ENCODE measurements at regions not wholly inside any gene's neighbourhood (a gene's known extent, or its start where the extent isn't known, plus 50 kb on each side); places are given as distances from the start of the nearest gene placed in this dataset.
A peak's percentile ranks its signal among the peaks of the same experiment; 100 is the strongest.

DNA sequence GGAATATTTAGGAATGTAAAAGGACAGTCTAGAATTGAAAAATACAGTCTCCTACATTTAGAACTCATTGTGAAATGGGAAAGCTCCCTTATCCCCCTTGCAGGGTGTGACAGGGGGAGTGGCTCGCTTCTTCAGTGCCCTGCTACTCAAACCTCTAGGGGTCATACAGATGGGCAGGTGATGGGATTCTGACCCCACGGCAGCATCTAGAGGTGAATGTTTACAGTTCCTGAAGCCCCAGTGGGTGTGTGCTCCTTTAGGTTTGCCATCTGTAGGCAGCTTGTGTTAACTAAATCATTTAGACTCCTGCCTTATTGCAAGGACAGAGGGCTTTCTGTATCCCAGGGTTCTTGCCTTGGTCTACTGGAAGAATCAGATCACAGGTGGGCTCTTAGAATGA is 271.0 kb upstream of the MPDZ start:
- DNase-seq (ENCODE audit: low spot score): no peak

DNA sequence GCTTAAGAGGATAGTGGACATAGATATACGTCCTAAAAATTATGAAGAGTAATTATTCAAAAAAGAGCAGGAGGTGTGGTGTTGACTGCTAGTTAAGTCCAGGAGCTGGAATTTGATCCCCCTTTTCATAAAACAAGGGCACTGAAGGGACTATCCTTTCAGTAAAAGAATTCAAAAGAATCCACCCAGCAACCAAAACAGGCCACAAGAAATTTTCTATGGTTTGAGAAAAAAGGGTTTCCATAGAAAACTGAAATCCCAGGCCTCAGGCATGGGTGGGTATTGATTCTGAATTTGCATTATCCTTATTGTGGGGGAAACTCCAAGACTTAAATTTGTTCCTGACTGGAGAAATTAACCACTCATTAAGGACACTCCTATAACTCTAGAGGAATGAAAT is 269.0 kb upstream of the MPDZ start:
- no peak for DNase-seq (ENCODE audit: low spot score)

DNA sequence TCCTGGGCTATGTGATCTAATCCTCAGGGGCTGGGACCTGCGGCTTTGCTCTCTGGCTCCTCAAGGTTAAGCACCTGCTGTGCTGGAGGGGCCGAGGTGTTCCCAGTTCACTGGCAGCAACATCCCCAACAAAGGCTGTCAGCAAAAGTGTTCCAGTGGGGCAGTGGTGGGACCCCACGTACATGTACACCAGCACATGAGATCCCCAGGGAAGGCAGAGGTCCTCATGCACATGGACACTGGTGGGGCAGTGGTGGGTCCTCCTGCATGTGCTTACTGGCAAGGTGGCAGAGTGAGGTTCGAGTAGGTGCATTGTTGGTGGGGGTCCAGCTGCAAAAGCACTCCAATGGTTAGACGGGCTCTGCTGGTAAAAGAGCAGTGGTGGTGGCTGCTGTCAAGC is 255.6 kb upstream of the MPDZ start:
- no peak for DNase-seq (ENCODE audit: low spot score)

DNA sequence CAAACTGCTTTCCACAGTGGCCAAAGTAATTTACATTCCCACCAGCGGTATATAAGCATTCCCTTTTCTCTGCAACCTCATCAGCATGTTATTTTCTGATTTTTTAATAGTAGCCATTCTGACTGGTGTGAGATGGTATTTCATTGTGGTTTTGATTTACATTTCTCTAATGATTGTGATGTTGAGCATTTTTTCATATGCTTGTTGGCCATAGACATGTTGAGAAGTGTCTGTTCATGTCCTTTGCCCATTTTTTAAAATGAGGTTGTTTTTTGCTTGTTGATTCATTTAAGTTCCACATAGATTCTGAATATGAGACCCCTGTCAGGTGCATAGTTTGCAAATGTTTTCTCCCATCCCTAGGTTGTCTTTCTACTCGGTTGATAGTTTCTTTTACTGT is 254.5 kb upstream of the MPDZ start:
- no peak for DNase-seq (ENCODE audit: low spot score)

DNA sequence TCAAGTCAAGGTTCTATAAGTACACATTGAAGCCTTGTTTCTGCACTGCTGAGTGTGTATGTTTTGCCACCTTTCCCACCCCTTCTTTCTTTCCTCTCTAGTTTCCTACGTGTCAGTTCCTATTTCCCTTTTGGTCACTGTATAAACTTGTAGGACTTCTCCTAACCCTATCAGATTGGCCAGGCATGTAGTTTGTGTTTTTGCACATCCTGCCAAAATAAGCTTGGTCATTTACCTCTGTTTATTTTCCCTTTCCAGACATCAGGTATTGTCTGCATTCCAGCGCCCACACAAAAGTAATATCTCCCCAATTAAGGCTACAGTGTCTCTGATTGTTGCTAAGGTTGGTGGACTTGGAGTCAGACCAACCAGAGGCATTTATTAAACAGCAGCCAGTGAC is 252.9 kb upstream of the MPDZ start:
- DNase-seq (ENCODE audit: low spot score): no peak

GRCh38 chr9:13529321-13530104 is 250.0 kb upstream of the MPDZ start:
- DNase-seq (ENCODE audit: low spot score): no peak

DNA sequence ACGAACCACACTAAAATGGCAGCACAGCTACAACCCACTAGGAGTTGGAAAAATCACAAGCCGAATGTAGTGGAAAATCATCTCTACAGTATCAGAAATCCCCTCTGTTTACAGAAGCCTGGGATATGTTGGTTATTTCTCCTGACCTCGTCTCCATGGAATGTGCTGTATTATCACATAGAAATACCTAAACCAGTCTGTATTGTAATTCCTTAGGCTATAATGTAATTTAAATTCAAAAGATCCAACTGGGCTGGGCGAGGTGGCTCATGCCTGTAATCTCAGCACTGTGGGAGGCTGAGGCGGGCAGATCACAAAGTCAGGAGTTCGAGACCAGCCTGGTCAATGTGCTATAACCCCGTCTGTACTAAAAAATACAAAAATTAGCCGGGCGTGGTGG is 244.8 kb upstream of the MPDZ start:
- DNase-seq (ENCODE audit: low spot score): no peak

GRCh38 chr9:13520069-13520468 is 240.6 kb upstream of the MPDZ start:
- no peak for DNase-seq (ENCODE audit: low spot score)

DNA sequence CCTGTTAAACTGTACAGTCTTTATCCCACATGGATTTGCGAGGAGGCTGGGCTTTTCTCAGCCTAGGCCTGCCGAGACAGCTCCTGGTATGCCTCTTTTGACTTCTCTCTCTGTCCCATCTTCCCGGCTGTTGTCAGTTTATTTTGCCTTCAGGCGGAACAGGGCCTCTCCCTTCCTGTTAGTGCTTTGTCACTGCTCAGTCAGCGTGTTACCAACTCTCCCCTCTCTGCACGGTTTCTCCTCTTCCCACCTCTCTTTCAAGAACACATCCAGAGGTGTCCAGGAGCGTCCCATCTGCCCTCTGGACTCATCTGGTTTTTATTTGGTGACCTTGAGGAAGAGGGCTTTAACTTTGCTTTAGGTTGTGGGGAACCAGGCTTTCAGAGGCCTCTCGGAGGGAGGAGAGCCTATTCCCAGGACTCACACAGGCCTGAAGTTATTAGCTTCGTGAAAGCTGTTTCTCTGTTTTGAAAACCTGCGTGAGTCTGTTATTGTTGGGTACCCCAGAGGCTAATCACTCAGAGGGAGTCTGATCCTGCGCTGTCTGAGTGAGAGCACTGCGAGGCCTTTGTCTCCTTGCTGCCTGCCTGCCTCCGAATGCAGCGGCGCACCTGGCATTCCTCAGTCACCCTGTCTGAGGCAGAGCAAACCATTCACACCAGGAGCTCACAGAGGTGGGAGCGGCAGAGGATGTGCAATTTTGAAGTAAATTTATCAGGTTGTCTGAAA is 234.4 kb upstream of the MPDZ start:
- DNase-seq (ENCODE audit: low spot score): peak; percentile 12

- DNase-seq (ENCODE audit: low spot score): peak; percentile 8
Measured at GRCh38 chr9:13513286-13513685, 233.8 kb upstream of the MPDZ start.

GRCh38 chr9:13508681-13509080 is 229.2 kb upstream of the MPDZ start:
- no peak for DNase-seq (ENCODE audit: low spot score)

DNA sequence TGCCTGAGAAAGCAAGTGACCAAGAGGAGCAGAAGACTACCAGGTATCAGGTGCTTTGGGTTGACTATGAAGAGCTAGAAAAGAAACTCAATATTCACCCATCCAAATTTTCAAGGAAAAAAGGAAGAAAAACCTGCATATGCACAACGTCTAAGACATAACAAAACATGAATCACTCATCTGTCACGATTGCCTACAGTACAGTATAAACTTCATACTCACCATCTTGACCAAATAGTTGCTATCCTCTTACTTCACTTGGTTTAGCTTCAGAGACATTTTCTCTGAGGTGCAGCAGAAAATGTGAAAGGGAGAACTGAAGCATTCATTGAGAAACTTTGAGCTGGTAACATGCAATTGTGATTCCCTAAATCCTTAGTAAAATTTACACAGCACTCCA is 228.6 kb upstream of the MPDZ start:
- DNase-seq (ENCODE audit: low spot score): no peak

DNA sequence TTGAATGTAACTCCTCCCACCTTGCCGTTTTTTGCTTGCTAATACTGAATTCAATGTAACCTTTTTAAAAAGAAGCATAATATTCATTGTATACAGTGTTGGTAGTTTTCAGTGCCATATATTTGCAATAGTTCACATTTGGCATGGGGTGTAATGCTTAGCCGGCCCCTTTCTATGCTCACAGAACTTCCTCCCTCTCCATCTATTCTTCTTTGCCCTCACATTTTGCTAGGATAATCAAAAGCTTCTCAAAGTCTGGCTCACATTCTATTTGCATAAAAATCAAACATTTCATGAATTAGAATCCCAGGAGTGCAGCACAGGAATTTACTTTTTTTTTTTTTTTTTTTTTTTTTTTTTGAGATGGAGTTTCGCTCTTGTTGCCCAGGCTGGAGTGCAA is 226.3 kb upstream of the MPDZ start:
- no peak for DNase-seq (ENCODE audit: low spot score)

DNA sequence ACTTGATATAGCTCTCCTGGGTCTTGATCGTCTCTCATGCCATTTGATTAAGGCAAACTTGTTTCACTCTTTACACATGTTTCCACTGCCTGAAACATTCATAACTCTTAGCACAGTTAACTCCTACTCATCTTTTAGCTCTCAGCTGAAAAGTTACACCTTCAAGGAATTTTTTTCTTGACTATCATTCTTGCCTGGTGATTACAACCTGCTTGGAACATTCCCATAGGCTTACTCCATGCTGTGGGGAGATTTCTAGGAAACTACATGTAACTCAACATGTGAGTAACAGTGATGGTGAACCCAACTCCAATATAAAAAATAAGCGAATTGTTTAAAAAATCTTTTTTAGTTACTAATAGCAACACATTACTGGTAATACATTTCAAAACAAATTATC is 224.1 kb upstream of the MPDZ start:
- no peak for DNase-seq (ENCODE audit: low spot score)

- no peak for DNase-seq (ENCODE audit: low spot score)
Measured at GRCh38 chr9:13502484-13502883, 223.0 kb upstream of the MPDZ start.

GRCh38 chr9:13501018-13501417 is 221.5 kb upstream of the MPDZ start:
- no peak for DNase-seq (ENCODE audit: low spot score)

- DNase-seq (ENCODE audit: low spot score): no peak
Measured at GRCh38 chr9:13500034-13500433, 220.5 kb upstream of the MPDZ start.

- DNase-seq (ENCODE audit: low spot score): no peak
Measured at GRCh38 chr9:13493697-13494096, 214.2 kb upstream of the MPDZ start.

GRCh38 chr9:13491493-13492424 is 212.3 kb upstream of the MPDZ start:
- DNase-seq (ENCODE audit: low spot score): no peak

DNA sequence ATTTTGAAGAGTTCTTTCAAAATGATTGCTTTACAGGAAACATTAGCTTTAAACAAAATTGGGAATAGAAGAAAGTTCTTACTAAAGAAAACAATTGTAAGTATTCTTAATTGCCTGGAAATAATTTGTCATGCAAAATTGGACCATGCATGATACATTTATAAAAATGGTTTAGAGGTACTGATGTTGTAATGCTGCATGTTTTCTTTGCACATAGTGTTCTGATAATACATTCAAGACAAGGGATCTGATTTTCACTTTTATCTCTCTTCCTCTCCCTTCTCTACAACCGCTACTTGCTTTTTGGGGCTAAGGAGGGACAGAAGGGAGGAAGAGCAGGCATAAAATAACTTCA is 211.6 kb upstream of the MPDZ start:
- no peak for DNase-seq (ENCODE audit: low spot score)

DNA sequence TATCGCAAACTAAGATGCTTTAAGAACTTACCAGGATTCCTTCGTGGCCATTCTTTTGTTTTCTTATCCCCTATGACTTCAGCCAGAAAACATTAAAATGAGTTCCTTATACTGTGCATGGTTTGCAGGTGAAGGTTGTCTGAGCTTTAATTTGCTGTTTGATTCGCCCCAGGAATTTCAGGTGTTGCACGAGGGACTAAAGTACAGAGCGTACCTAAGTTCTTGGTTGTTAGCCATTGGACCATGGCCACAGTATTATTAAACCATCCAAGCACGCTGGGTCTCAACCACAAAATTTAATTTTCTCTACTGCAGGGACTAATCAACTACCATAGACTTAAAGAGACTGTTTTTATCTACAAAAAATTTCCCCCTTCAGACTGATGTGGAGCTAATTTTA is 208.4 kb upstream of the MPDZ start:
- no peak for DNase-seq (ENCODE audit: low spot score)

- no peak for DNase-seq (ENCODE audit: low spot score)
Measured at GRCh38 chr9:13487498-13487897, 208.0 kb upstream of the MPDZ start.

DNA sequence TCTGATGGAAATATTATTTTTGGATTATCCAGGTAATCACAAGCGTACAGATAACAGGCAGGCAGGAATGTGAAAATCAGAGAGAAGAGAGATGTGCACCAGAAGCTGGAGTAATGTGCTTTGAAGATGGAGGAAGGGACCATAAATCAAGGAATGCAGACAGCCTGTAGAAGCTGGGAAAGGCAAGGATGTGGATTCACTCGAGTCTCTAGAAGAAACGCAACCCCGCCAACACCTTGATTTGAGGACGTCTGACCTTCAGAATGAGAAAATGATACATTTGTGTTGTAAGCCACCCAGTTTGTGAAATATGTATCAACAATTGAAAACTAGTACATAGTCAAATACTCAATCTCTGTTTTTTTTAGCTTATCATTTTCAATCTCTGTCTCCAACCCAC is 207.6 kb upstream of the MPDZ start:
- DNase-seq (ENCODE audit: low spot score): no peak
